ENCODE measurements at regions not wholly inside any gene's neighbourhood (a gene's known extent, or its start where the extent isn't known, plus 50 kb on each side); places are given as distances from the start of the nearest gene placed in this dataset.

- H3K36me3 ChIP-seq (ENCODE audit: insufficient read depth, low read length): no peaks in the 10 kb centered on the region
- no peak overlapping the region for H3K4me3 ChIP-seq (ENCODE audit: insufficient read depth, low read depth, low read length)
- H3K79me2 ChIP-seq (ENCODE audit: insufficient read depth, low read length): no peaks in the 10 kb centered on the region
- no peak overlapping the region for H3K27ac ChIP-seq (ENCODE audit: low read depth, low read length)
- peaks cover 19% of the 10 kb centered on the region for H3K27me3 Mint-ChIP-seq (ENCODE audit: low read depth, unreplicated experiment)
- H3K27me3 ChIP-seq (ENCODE audit: insufficient read depth, low read length): no peaks in the 10 kb centered on the region
- no peak overlapping the region for H2AFZ ChIP-seq (ENCODE audit: low read depth, low read length)
- H4K20me1 ChIP-seq (ENCODE audit: insufficient read depth, low read length): no peaks in the 10 kb centered on the region
- no peak overlapping the region for H3K4me2 ChIP-seq (ENCODE audit: low read length)
- FAIRE-seq: no peak
- H3K4me1 Mint-ChIP-seq (ENCODE audit: low read depth, unreplicated experiment): peaks cover 5% of the 10 kb centered on the region
- H3K9me3 ChIP-seq (ENCODE audit: insufficient read depth, low read depth, low read length): no peaks in the 10 kb centered on the region
- no peak overlapping the region for H3K4me3 Mint-ChIP-seq (ENCODE audit: unreplicated experiment)
- H3K9ac ChIP-seq (ENCODE audit: low read length): no peak overlapping the region
- TF ChIP-seq EZH2 (IDR thresholded peaks at IDR 0.05; ENCODE audit: insufficient read depth, low read length) (no peak), CTCF (IDR thresholded peaks at IDR 0.05; ENCODE audit: insufficient read depth, low read depth, low read length) (no peak)
- no peaks in the 10 kb centered on the region for H3K4me1 ChIP-seq (ENCODE audit: insufficient read depth, low read length)
- H3K9me3 Mint-ChIP-seq (ENCODE audit: unreplicated experiment): peaks cover 2% of the 10 kb centered on the region
- no peak for DNase-seq (ENCODE audit: low read depth)
- H3K27ac Mint-ChIP-seq (ENCODE audit: unreplicated experiment): no peak overlapping the region
- no peaks in the 10 kb centered on the region for H3K36me3 Mint-ChIP-seq (ENCODE audit: low read depth, unreplicated experiment)
These were observed 115.2 kb upstream of the STT3B start for GRCh38 chr3:31417486-31417885.

- H3K9me3 ChIP-seq (ENCODE audit: insufficient read depth, low read depth, low read length): no peaks in the 10 kb centered on the region
- H3K27ac ChIP-seq (ENCODE audit: low read depth, low read length): no peak overlapping the region
- H3K4me3 ChIP-seq (ENCODE audit: insufficient read depth, low read depth, low read length): no peak overlapping the region
- Mint-ChIP-seq H3K27ac (ENCODE audit: unreplicated experiment) (no peak overlapping the region), H3K27me3 (ENCODE audit: low read depth, unreplicated experiment) (peaks cover 12% of the 10 kb centered on the region), H3K36me3 (ENCODE audit: low read depth, unreplicated experiment) (no peaks in the 10 kb centered on the region), H3K9me3 (ENCODE audit: unreplicated experiment) (peaks cover 7% of the 10 kb centered on the region), H3K4me1 (ENCODE audit: low read depth, unreplicated experiment) (peaks cover 5% of the 10 kb centered on the region), H3K4me3 (ENCODE audit: unreplicated experiment) (no peak overlapping the region)
- H3K9ac ChIP-seq (ENCODE audit: low read length): no peak overlapping the region
- H4K20me1 ChIP-seq (ENCODE audit: insufficient read depth, low read length): no peaks in the 10 kb centered on the region
- DNase-seq (ENCODE audit: low read depth) (no peak), FAIRE-seq (no peak)
- H3K4me1 ChIP-seq (ENCODE audit: insufficient read depth, low read length): no peaks in the 10 kb centered on the region
- no peak overlapping the region for H3K4me2 ChIP-seq (ENCODE audit: low read length)
- H3K27me3 ChIP-seq (ENCODE audit: insufficient read depth, low read length): no peaks in the 10 kb centered on the region
- H2AFZ ChIP-seq (ENCODE audit: low read depth, low read length): no peak overlapping the region
- TF ChIP-seq EZH2 (IDR thresholded peaks at IDR 0.05; ENCODE audit: insufficient read depth, low read length) (no peak), CTCF (IDR thresholded peaks at IDR 0.05; ENCODE audit: insufficient read depth, low read depth, low read length) (no peak)
- H3K79me2 ChIP-seq (ENCODE audit: insufficient read depth, low read length): no peaks in the 10 kb centered on the region
- no peaks in the 10 kb centered on the region for H3K36me3 ChIP-seq (ENCODE audit: insufficient read depth, low read length)
These were observed 112.4 kb upstream of the STT3B start for GRCh38 chr3:31420311-31420710.

DNA sequence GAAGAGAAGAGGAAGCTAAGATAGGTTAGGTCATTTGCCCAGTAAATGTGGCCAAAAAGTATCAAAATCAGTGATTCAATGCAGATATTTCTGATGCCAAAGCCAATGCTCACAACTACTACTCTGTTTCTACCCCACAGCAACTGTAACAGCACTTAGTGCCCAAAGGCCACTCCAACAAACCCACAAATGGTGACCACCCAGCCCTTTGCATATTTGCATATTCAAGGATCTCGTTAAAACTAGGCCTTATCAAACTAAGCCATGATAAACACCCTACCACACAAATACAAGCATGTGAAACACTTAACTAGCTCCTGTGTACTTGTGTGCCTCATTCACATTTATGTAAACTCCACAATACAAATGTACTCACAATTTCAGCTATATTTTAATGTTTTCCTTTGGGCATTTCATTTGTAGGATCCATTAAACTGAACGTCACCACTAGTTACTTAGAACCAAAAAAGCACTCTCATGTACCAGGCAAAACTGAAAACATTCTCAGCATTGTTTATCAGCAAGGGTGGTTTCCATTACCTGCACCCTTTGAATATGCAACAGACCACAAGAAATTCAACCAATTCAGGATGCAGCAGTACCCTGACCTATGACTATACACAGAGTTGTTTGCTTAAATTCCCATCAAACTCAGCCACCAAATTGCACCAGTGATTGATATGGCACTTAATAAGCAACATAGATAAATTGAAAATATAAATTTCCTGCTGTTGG is 111.2 kb upstream of the STT3B start:
- no peak overlapping the region for H2AFZ ChIP-seq (ENCODE audit: low read depth, low read length)
- H3K27ac ChIP-seq (ENCODE audit: low read depth, low read length): no peak overlapping the region
- peaks cover 5% of the 10 kb centered on the region for H3K4me1 Mint-ChIP-seq (ENCODE audit: low read depth, unreplicated experiment)
- no peak for FAIRE-seq
- H3K27me3 Mint-ChIP-seq (ENCODE audit: low read depth, unreplicated experiment): peaks cover 12% of the 10 kb centered on the region
- no peaks in the 10 kb centered on the region for H3K4me1 ChIP-seq (ENCODE audit: insufficient read depth, low read length)
- H3K36me3 Mint-ChIP-seq (ENCODE audit: low read depth, unreplicated experiment): no peaks in the 10 kb centered on the region
- no peaks in the 10 kb centered on the region for H3K27me3 ChIP-seq (ENCODE audit: insufficient read depth, low read length)
- no peak overlapping the region for H3K9ac ChIP-seq (ENCODE audit: low read length)
- H4K20me1 ChIP-seq (ENCODE audit: insufficient read depth, low read length): no peaks in the 10 kb centered on the region
- DNase-seq (ENCODE audit: low read depth): peak; percentile 14
- H3K36me3 ChIP-seq (ENCODE audit: insufficient read depth, low read length): no peaks in the 10 kb centered on the region
- H3K4me3 ChIP-seq (ENCODE audit: insufficient read depth, low read depth, low read length): no peak overlapping the region
- TF ChIP-seq CTCF (IDR thresholded peaks at IDR 0.05; ENCODE audit: insufficient read depth, low read depth, low read length) (no peak), EZH2 (IDR thresholded peaks at IDR 0.05; ENCODE audit: insufficient read depth, low read length) (no peak)
- H3K27ac Mint-ChIP-seq (ENCODE audit: unreplicated experiment): no peak overlapping the region
- no peaks in the 10 kb centered on the region for H3K9me3 ChIP-seq (ENCODE audit: insufficient read depth, low read depth, low read length)
- no peaks in the 10 kb centered on the region for H3K79me2 ChIP-seq (ENCODE audit: insufficient read depth, low read length)
- H3K9me3 Mint-ChIP-seq (ENCODE audit: unreplicated experiment): peaks cover 13% of the 10 kb centered on the region
- no peak overlapping the region for H3K4me2 ChIP-seq (ENCODE audit: low read length)
- H3K4me3 Mint-ChIP-seq (ENCODE audit: unreplicated experiment): no peak overlapping the region
